ENCODE measurements at regions not wholly inside any gene's neighbourhood (a gene's known extent, or its start where the extent isn't known, plus 50 kb on each side); places are given as distances from the start of the nearest gene placed in this dataset.

- Mint-ChIP-seq H3K27me3 (peaks cover 67% of the 10 kb centered on the region), H3K9me3 (peaks cover 7% of the 10 kb centered on the region), H3K4me3 (no peak overlapping the region), H3K4me1 (peaks cover 6% of the 10 kb centered on the region), H3K27ac (no peak overlapping the region), H3K36me3 (ENCODE audit: low read depth) (no peaks in the 10 kb centered on the region)
- intact Hi-C loops (cut with micrococcal nuclease) = no loop called here
- DNase-seq = no peak
- POLR2A ChIA-PET = no interaction called here
- CTCF ChIA-PET = no interaction called here
- no peak for TF ChIP-seq CTCF (IDR thresholded peaks at IDR 0.05)
- no peak for ATAC-seq (ENCODE audit: low read depth)
Measured at GRCh38 chr1:38787041-38787440, 72.5 kb downstream of the RRAGC start.

- no peak for TF ChIP-seq CTCF (IDR thresholded peaks at IDR 0.05)
- Mint-ChIP-seq H3K9me3 (peaks cover 6% of the 10 kb centered on the region), H3K36me3 (ENCODE audit: low read depth) (no peaks in the 10 kb centered on the region), H3K4me1 (peaks cover 6% of the 10 kb centered on the region), H3K27me3 (peaks cover 69% of the 10 kb centered on the region), H3K4me3 (no peak overlapping the region), H3K27ac (no peak overlapping the region)
- DNase-seq = no peak
- ChIA-PET CTCF (no interaction called here), POLR2A (no interaction called here)
- no peak for ATAC-seq (ENCODE audit: low read depth)
- intact Hi-C loops (cut with micrococcal nuclease) = no loop called here
Measured at GRCh38 chr1:38786040-38786436, 73.5 kb downstream of the RRAGC start.

- Mint-ChIP-seq H3K4me3 (no peak overlapping the region), H3K9me3 (peaks cover 6% of the 10 kb centered on the region), H3K27ac (no peak overlapping the region), H3K36me3 (ENCODE audit: low read depth) (no peaks in the 10 kb centered on the region), H3K27me3 (peaks cover 65% of the 10 kb centered on the region), H3K4me1 (peaks cover 6% of the 10 kb centered on the region)
- ATAC-seq (ENCODE audit: low read depth) = no peak
- DNase-seq = no peak
- ChIA-PET POLR2A (interaction anchor here (0.5 kb wide), 1 partner anchor 227 kb away, joined by 3 read pairs; no protein-coding TSS in a partner anchor), CTCF (no interaction called here)
- intact Hi-C loops (cut with micrococcal nuclease) = no loop called here
- TF ChIP-seq CTCF (IDR thresholded peaks at IDR 0.05) = no peak
Measured at GRCh38 chr1:38785285-38786039, 74.1 kb downstream of the RRAGC start.

GRCh38 chr1:38784452-38785284, 74.9 kb downstream of the RRAGC start:
- Mint-ChIP-seq H3K27me3 (peaks cover 60% of the 10 kb centered on the region), H3K36me3 (ENCODE audit: low read depth) (no peaks in the 10 kb centered on the region), H3K9me3 (peaks cover 4% of the 10 kb centered on the region), H3K4me3 (no peak overlapping the region), H3K27ac (no peak overlapping the region), H3K4me1 (peaks cover 6% of the 10 kb centered on the region)
- intact Hi-C loops (cut with micrococcal nuclease) = no loop called here
- no peak for TF ChIP-seq CTCF (IDR thresholded peaks at IDR 0.05)
- ChIA-PET CTCF (no interaction called here), POLR2A (interaction anchor here (0.5 kb wide), 1 partner anchor 226 kb away, joined by 3 read pairs; no protein-coding TSS in a partner anchor)
- no peak for DNase-seq
- ATAC-seq (ENCODE audit: low read depth) = no peak

GRCh38 chr1:38783640-38784229, 75.8 kb downstream of the RRAGC start:
- Mint-ChIP-seq H3K27ac (no peak overlapping the region), H3K36me3 (ENCODE audit: low read depth) (no peaks in the 10 kb centered on the region), H3K27me3 (peaks cover 53% of the 10 kb centered on the region), H3K4me1 (peaks cover 6% of the 10 kb centered on the region), H3K9me3 (no peaks in the 10 kb centered on the region), H3K4me3 (no peak overlapping the region)
- ChIA-PET POLR2A (interaction anchor here (0.6 kb wide), 1 partner anchor 225 kb away, joined by 5 read pairs; no protein-coding TSS in a partner anchor), CTCF (no interaction called here)
- no peak for ATAC-seq (ENCODE audit: low read depth)
- no peak for DNase-seq
- intact Hi-C loops (cut with micrococcal nuclease) = no loop called here
- no peak for TF ChIP-seq CTCF (IDR thresholded peaks at IDR 0.05)

Measured in activated B cell treated with CpG ODN at 0.5 μM for 24 hours (primary cell).